HL-60 (cell line): ENCODE measurements at regions not wholly inside any gene's neighbourhood (a gene's known extent, or its start where the extent isn't known, plus 50 kb on each side); places are given as distances from the start of the nearest gene placed in this dataset.

ENCODE experiments used
- DNase-seq, 2 experiments: peaks; one replicate each; pipeline ENCODE4 v3.0.0-alpha.2; 2010 to 2020; ENCODE audit warnings: low read depth in 1 of 2, low spot score in 1 of 2
- H3K27ac ChIP-seq: fragments of 250-450 bp; sonication (Bioruptor Pico); replicated peaks from 2 replicates; pipeline ENCODE4 v1.5.1; 2020; ENCODE audit warnings: mild to moderate bottlenecking, moderate library complexity
- H3K27me3 ChIP-seq: fragments of 250-450 bp; sonication (Bioruptor Pico); 2 replicates; pipeline ENCODE4 v1.5.1; 2021; ENCODE audit warnings: mild to moderate bottlenecking, moderate library complexity; ENCODE audit not compliant: insufficient read depth, poor library complexity, severe bottlenecking
- H3K4me3 ChIP-seq: replicated peaks from 2 replicates; pipeline ENCODE4 v1.5.1; 2011; ENCODE audit warnings: mild to moderate bottlenecking, control low read depth, low read length; ENCODE audit not compliant: insufficient read depth
- CTCF ChIP-seq: IDR thresholded peaks from one replicate; pipeline ENCODE4 v1.5.1; 2011; ENCODE audit warnings: low read length, control low read depth, inconsistent platforms; ENCODE audit not compliant: insufficient read depth
- GABPA ChIP-seq: IDR thresholded peaks from 2 replicates; pipeline ENCODE4 v1.6.1; 2012; ENCODE audit warnings: low read depth
- POLR2AphosphoS5 ChIP-seq: IDR thresholded peaks from 2 replicates; pipeline ENCODE4 v1.6.1; 2012; ENCODE audit warnings: low read depth
- REST ChIP-seq: IDR thresholded peaks from 2 replicates; pipeline ENCODE4 v1.6.1; 2012; ENCODE audit warnings: low read depth; ENCODE audit not compliant: insufficient replicate concordance
- SPI1 ChIP-seq: IDR thresholded peaks from 2 replicates; pipeline ENCODE4 v1.6.1; 2012; ENCODE audit warnings: low read depth, mild to moderate bottlenecking, borderline replicate concordance

- TF ChIP-seq POLR2AphosphoS5 (no peak), SPI1 (no peak), REST (no peak), GABPA (no peak), CTCF (no peak)
- Histone ChIP-seq H3K27ac (no peak overlapping the region), H3K27me3 (no peaks in the 10 kb centered on the region), H3K4me3 (no peak overlapping the region)
- DNase-seq = no peak
Observed at GRCh38 chr7:84757761-84758160, 429.1 kb downstream of the SEMA3D start.

- Histone ChIP-seq H3K27ac (no peak overlapping the region), H3K4me3 (no peak overlapping the region), H3K27me3 (no peaks in the 10 kb centered on the region)
- no peak for TF ChIP-seq REST
- TF ChIP-seq SPI1 = no peak
- TF ChIP-seq POLR2AphosphoS5 = no peak
- TF ChIP-seq GABPA = no peak
- TF ChIP-seq CTCF = no peak
- DNase-seq = no peak
Observed at GRCh38 chr7:84746353-84746752, 440.5 kb downstream of the SEMA3D start.

GRCh38 chr7:84744385-84744784, 442.5 kb downstream of the SEMA3D start:
- H3K4me3 ChIP-seq = no peak overlapping the region
- H3K27me3 ChIP-seq = no peaks in the 10 kb centered on the region
- no peak for TF ChIP-seq SPI1
- no peak for DNase-seq
- H3K27ac ChIP-seq = no peak overlapping the region

GRCh38 chr7:84738583-84739150, 448.2 kb downstream of the SEMA3D start:
- Histone ChIP-seq H3K4me3 (no peak overlapping the region), H3K27me3 (no peaks in the 10 kb centered on the region), H3K27ac (no peak overlapping the region)
- TF ChIP-seq SPI1 (no peak), CTCF (no peak), POLR2AphosphoS5 (no peak), GABPA (no peak), REST (no peak)
- no peak for DNase-seq
